WTC11 (cell line): ENCODE measurements at regions not wholly inside any gene's neighbourhood (a gene's known extent, or its start where the extent isn't known, plus 50 kb on each side); places are given as distances from the start of the nearest gene placed in this dataset.

Experiments
- ATAC-seq: fragments of 200-7000 bp; cut with Tn5 transposase; 2 replicates; pipeline ENCODE4 v1.10.0; 2021; ENCODE audit warnings: mild to moderate bottlenecking, moderate library complexity
- CTCF ChIA-PET: fragments of 300-600 bp; sonication (Branson Sonifier 250); formaldehyde crosslinking; loops from one replicate; lab custom pipeline; 2021; ENCODE audit warnings: antibody characterized with exemption; lab: Charles Lee
- POLR2A ChIA-PET: fragments of 350-600 bp; sonication (Branson Sonifier 250); formaldehyde crosslinking; loops from one replicate; lab custom pipeline; 2021; ENCODE audit warnings: antibody characterized with exemption; lab: Charles Lee
- DNase-seq: peaks from one replicate; pipeline ENCODE4 v3.0.0; 2021; ENCODE audit warnings: low spot score
- H3K27ac Mint-ChIP-seq: 2 replicates; pipeline ENCODE4 v1.8.0; 2021; ENCODE audit warnings: mixed read lengths
- H3K27me3 Mint-ChIP-seq: 2 replicates; pipeline ENCODE4 v1.8.0; 2021; ENCODE audit warnings: low read depth, mild to moderate bottlenecking, moderate library complexity, mixed read lengths
- H3K36me3 Mint-ChIP-seq: 2 replicates; pipeline ENCODE4 v1.8.0; 2021; ENCODE audit warnings: mixed read lengths
- H3K4me1 Mint-ChIP-seq: 2 replicates; pipeline ENCODE4 v1.8.0; 2022; ENCODE audit warnings: mixed read lengths
- H3K4me3 Mint-ChIP-seq: 2 replicates; pipeline ENCODE4 v1.8.0; 2021; ENCODE audit warnings: mild to moderate bottlenecking, moderate library complexity, mixed read lengths
- H3K9me3 Mint-ChIP-seq: 2 replicates; pipeline ENCODE4 v1.8.0; 2021; ENCODE audit warnings: mixed read lengths
- ATF1 ChIP-seq: sonication (generic); formaldehyde crosslinking; IDR thresholded peaks from 2 replicates; pipeline ENCODE4 v1.8.1; 2023; ENCODE audit warnings: mild to moderate bottlenecking, moderate library complexity, missing genetic modification reagents
- ATF2 ChIP-seq: sonication (generic); formaldehyde crosslinking; IDR thresholded peaks from 2 replicates; pipeline ENCODE4 v1.8.1; 2022; ENCODE audit warnings: low read depth, missing genetic modification reagents, borderline replicate concordance
- ATF3 ChIP-seq: sonication (generic); formaldehyde crosslinking; conservative IDR thresholded peaks from 2 replicates; pipeline ENCODE4 v1.8.1; 2022; ENCODE audit warnings: mild to moderate bottlenecking, missing genetic modification reagents
- ATF6 ChIP-seq: sonication (generic); formaldehyde crosslinking; IDR thresholded peaks from 2 replicates; pipeline ENCODE4 v1.8.1; 2023; ENCODE audit warnings: mild to moderate bottlenecking, missing genetic modification reagents
- ELF4 ChIP-seq: sonication (generic); formaldehyde crosslinking; IDR thresholded peaks from 2 replicates; pipeline ENCODE4 v1.8.1; 2022; ENCODE audit warnings: low read depth, mild to moderate bottlenecking, moderate library complexity, missing genetic modification reagents
- EMX1 ChIP-seq: fragments of 250-450 bp; sonication (Bioruptor Pico); IDR thresholded peaks from 2 replicates; pipeline ENCODE4 v1.8.0; 2021; ENCODE audit warnings: mild to moderate bottlenecking
- GABPB1 ChIP-seq: sonication (generic); formaldehyde crosslinking; IDR thresholded peaks from 2 replicates; pipeline ENCODE4 v1.8.1; 2023; ENCODE audit warnings: mild to moderate bottlenecking, missing genetic modification reagents
- HMGA2 ChIP-seq: fragments of 250-450 bp; sonication (Bioruptor Pico); IDR thresholded peaks from 2 replicates; pipeline ENCODE4 v1.4.0; 2021; ENCODE audit warnings: mild to moderate bottlenecking, moderate library complexity
- MXD4 ChIP-seq: fragments of 250-450 bp; sonication (Bioruptor Pico); IDR thresholded peaks from 2 replicates; pipeline ENCODE4 v1.8.0; 2021; ENCODE audit warnings: mild to moderate bottlenecking, moderate library complexity, borderline replicate concordance
- MYBL2 ChIP-seq: sonication (generic); formaldehyde crosslinking; IDR thresholded peaks from 2 replicates; pipeline ENCODE4 v1.8.1; 2023; ENCODE audit warnings: mild to moderate bottlenecking, moderate library complexity, missing genetic modification reagents
- PRRX2 ChIP-seq: fragments of 250-450 bp; sonication (Bioruptor Pico); IDR thresholded peaks from 2 replicates; pipeline ENCODE4 v1.8.0; 2021; ENCODE audit warnings: mild to moderate bottlenecking
- SMAD4 ChIP-seq: sonication (generic); formaldehyde crosslinking; IDR thresholded peaks from 2 replicates; pipeline ENCODE4 v1.8.0; 2022; ENCODE audit warnings: mild to moderate bottlenecking, missing genetic modification reagents
- TCF7 ChIP-seq: sonication (generic); formaldehyde crosslinking; IDR thresholded peaks from 2 replicates; pipeline ENCODE4 v1.8.0; 2022; ENCODE audit warnings: mild to moderate bottlenecking, low read depth, missing genetic modification reagents, moderate library complexity
- ZBTB43 ChIP-seq: sonication (generic); formaldehyde crosslinking; IDR thresholded peaks from 2 replicates; pipeline ENCODE4 v1.8.1; 2023; ENCODE audit warnings: mild to moderate bottlenecking, missing genetic modification reagents
- ZNF219 ChIP-seq: sonication (generic); formaldehyde crosslinking; IDR thresholded peaks from 2 replicates; pipeline ENCODE4 v1.8.0; 2023; ENCODE audit warnings: missing genetic modification reagents, mild to moderate bottlenecking, borderline replicate concordance
- ZNF232 ChIP-seq: sonication (generic); formaldehyde crosslinking; IDR thresholded peaks from 2 replicates; pipeline ENCODE4 v1.8.0; 2022; ENCODE audit warnings: mild to moderate bottlenecking, missing genetic modification reagents
- TF ChIP-seq, protein P1 (sequence below): fragments of 250-450 bp; sonication (Bioruptor Pico); IDR thresholded peaks from 2 replicates; pipeline ENCODE4 v1.9.0; 2021; ENCODE audit warnings: mild to moderate bottlenecking

DNA sequence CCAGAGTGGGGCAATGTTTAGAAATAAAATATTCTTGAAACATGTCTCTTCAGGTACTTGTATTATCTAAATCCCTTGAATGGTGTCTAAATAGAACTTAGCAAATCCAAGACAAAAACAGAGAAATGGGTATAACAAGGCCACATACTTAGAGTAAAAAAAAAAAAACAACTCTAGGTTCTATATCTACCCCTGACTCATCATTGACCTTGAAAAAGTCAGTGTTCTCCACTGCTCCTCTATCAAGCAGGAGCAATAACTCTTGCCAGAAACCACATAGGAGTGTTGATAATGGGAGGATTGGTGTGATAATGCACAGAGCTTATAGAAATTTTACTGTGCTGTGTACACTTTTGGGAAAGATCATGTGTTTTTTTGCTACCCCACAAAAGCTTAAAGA lies 296.6 kb upstream of the PMFBP1 start:
- DNase-seq (no peak), ATAC-seq (no peak)
- ChIA-PET POLR2A (no interaction called here), CTCF (no interaction called here)
- Mint-ChIP-seq H3K27me3 (no peaks in the 10 kb centered on the region), H3K4me1 (no peaks in the 10 kb centered on the region), H3K36me3 (no peaks in the 10 kb centered on the region), H3K4me3 (no peak overlapping the region), H3K27ac (no peak overlapping the region), H3K9me3 (no peaks in the 10 kb centered on the region)
- TF ChIP-seq ATF3 (CRISPR knock-in tag) (no peak), ATF6 (CRISPR knock-in tag) (no peak), PRRX2 (CRISPR knock-in tag) (no peak), ELF4 (CRISPR knock-in tag) (no peak), ZNF219 (CRISPR knock-in tag) (no peak), MYBL2 (CRISPR knock-in tag) (no peak), GABPB1 (CRISPR knock-in tag) (no peak), ZBTB43 (CRISPR knock-in tag) (no peak), ATF2 (CRISPR knock-in tag) (no peak), EMX1 (CRISPR knock-in tag) (no peak), ZNF232 (CRISPR knock-in tag) (no peak)
- TF ChIP-seq, protein P1, sequence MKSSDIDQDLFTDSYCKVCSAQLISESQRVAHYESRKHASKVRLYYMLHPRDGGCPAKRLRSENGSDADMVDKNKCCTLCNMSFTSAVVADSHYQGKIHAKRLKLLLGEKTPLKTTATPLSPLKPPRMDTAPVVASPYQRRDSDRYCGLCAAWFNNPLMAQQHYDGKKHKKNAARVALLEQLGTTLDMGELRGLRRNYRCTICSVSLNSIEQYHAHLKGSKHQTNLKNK: no peak

- ChIA-PET POLR2A (interaction anchor here (0.7 kb wide), 2 partner anchors 210 to 267 kb away, joined by 3 to 4 read pairs; no protein-coding TSS in a partner anchor), CTCF (interaction anchor here (0.5 to 1.5 kb wide), 29 partner anchors 9 to 896 kb away, joined by 3 to 43 read pairs (median 4); no protein-coding TSS in a partner anchor)
- Mint-ChIP-seq H3K9me3 (no peaks in the 10 kb centered on the region), H3K4me1 (no peaks in the 10 kb centered on the region), H3K36me3 (no peaks in the 10 kb centered on the region), H3K27ac (no peak overlapping the region), H3K4me3 (no peak overlapping the region), H3K27me3 (no peaks in the 10 kb centered on the region)
- DNase-seq (no peak), ATAC-seq (peak; percentile 92)
- no peak for TF ChIP-seq PRRX2 (CRISPR knock-in tag)
- TF ChIP-seq SMAD4 (CRISPR knock-in tag): no peak
- TF ChIP-seq HMGA2 (CRISPR knock-in tag): no peak
- no peak for TF ChIP-seq TCF7 (CRISPR knock-in tag)
- TF ChIP-seq MXD4 (CRISPR knock-in tag): no peak
- TF ChIP-seq ATF1 (CRISPR knock-in tag): no peak
- no peak for TF ChIP-seq ATF3 (CRISPR knock-in tag)
Observed at GRCh38 chr16:72467157-72467759, 295.3 kb upstream of the PMFBP1 start.
